Panc1 (cell line): ENCODE measurements at regions not wholly inside any gene's neighbourhood (a gene's known extent, or its start where the extent isn't known, plus 50 kb on each side); places are given as distances from the start of the nearest gene placed in this dataset.

Experiments
- ATAC-seq: fragments of 200-7000 bp; cut with Tn5 transposase; 2 replicates; pipeline ENCODE4 v1.9.1; 2020; ENCODE audit warnings: mild to moderate bottlenecking, moderate library complexity
- BruUV-seq: library from RNA; stranded (reverse); fragments of 400-500 nt; replicated peaks from 2 replicates; lab custom pipeline; 2021; lab: Mats Ljungman, UMichigan
- CTCF ChIA-PET: fragments of 300-600 bp; sonication (Branson Sonifier 250); formaldehyde crosslinking; loops from one replicate; lab custom pipeline; 2022; ENCODE audit warnings: antibody characterized with exemption; lab: Charles Lee
- POLR2A ChIA-PET: fragments of 300-600 bp; sonication (Branson Sonifier 250); formaldehyde crosslinking; loops from one replicate; lab custom pipeline; 2022; ENCODE audit warnings: antibody characterized with exemption; lab: Charles Lee
- DNase-seq: peaks from one replicate; pipeline ENCODE4 v3.0.0-alpha.2; 2010; ENCODE audit warnings: low read depth, low spot score
- H3K27ac ChIP-seq: 2 replicates; pipeline ENCODE4 v1.5.1; 2011; ENCODE audit warnings: mild to moderate bottlenecking, low read length, inconsistent platforms
- H3K27me3 ChIP-seq: fragments of 200-500 bp; sonication (Bioruptor generic); 2 replicates; pipeline ENCODE4 v1.6.0; 2014; ENCODE audit warnings: low read length, inconsistent platforms; ENCODE audit not compliant: control insufficient read depth, insufficient read depth
- H3K36me3 ChIP-seq: fragments of 200-500 bp; sonication (Bioruptor generic); 2 replicates; pipeline ENCODE4 v1.5.1; 2014; ENCODE audit warnings: inconsistent platforms, mild to moderate bottlenecking, low read length, moderate library complexity; ENCODE audit not compliant: control insufficient read depth, insufficient read depth
- H3K4me1 ChIP-seq: 2 replicates; pipeline ENCODE4 v1.5.1; 2011; ENCODE audit warnings: inconsistent platforms, mild to moderate bottlenecking, low read length, moderate library complexity; ENCODE audit not compliant: control insufficient read depth, insufficient read depth
- H3K4me3 ChIP-seq, 2 experiments: 2 replicates each; pipeline ENCODE4 v1.5.1; 2011 to 2012; ENCODE audit warnings: low read depth in 2 of 2, low read length in 2 of 2, mild to moderate bottlenecking in 2 of 2, inconsistent platforms in 1 of 2, moderate library complexity in 1 of 2
- H3K9me3 ChIP-seq: fragments of 200-500 bp; sonication (Bioruptor generic); 2 replicates; pipeline ENCODE4 v1.5.1; 2014; ENCODE audit warnings: low read depth, mild to moderate bottlenecking, inconsistent platforms, low read length, moderate library complexity; ENCODE audit not compliant: control insufficient read depth, insufficient read depth
- CTCF ChIP-seq: fragments of 450-650 bp; IDR thresholded peaks from 2 replicates; pipeline ENCODE4 v1.5.1; 2017; ENCODE audit warnings: mild to moderate bottlenecking
- POLR2AphosphoS5 ChIP-seq: IDR thresholded peaks from 2 replicates; pipeline ENCODE4 v1.6.1; 2012; ENCODE audit warnings: mild to moderate bottlenecking, low read depth, low read length, moderate library complexity
- REST ChIP-seq, 2 experiments: IDR thresholded peaks; 2 replicates each; pipeline ENCODE4 v1.6.1; 2011 to 2012; ENCODE audit warnings: low read depth in 2 of 2, control low read depth in 1 of 2, low read length in 1 of 2, mild to moderate bottlenecking in 1 of 2, moderate library complexity in 1 of 2; ENCODE audit not compliant: insufficient read depth in 1 of 2
- SIN3A ChIP-seq: IDR thresholded peaks from 2 replicates; pipeline ENCODE4 v1.6.1; 2012; ENCODE audit warnings: low read depth, mild to moderate bottlenecking, low read length, moderate library complexity, borderline replicate concordance; ENCODE audit not compliant: insufficient read depth
- TCF7L2 ChIP-seq: IDR thresholded peaks from 2 replicates; pipeline ENCODE4 v1.6.1; 2011; ENCODE audit warnings: mild to moderate bottlenecking, low read depth, low read length, inconsistent platforms
- in situ Hi-C: cut with HindIII; loops from 2 replicates; pipeline ENCODE4 v1.10.0; 2016; ENCODE audit warnings: low sequenced_read_pairs, low pct_unique_long_range_greater_than_20kb
- intact Hi-C: fragments of 100-400 bp; cut with micrococcal nuclease; formaldehyde crosslinking; loops from one replicate; pipeline ENCODE4 v1.10.0; 2022; ENCODE audit not compliant: unreplicated experiment

- ATAC-seq (no peak), DNase-seq (no peak)
- Histone ChIP-seq H3K4me1 (no peaks in the 10 kb centered on the region), H3K9me3 (no peaks in the 10 kb centered on the region), H3K4me3 (no peak overlapping the region), H3K36me3 (no peaks in the 10 kb centered on the region), H3K27me3 (no peaks in the 10 kb centered on the region), H3K27ac (no peak overlapping the region)
- in situ Hi-C loops: no loop called here
- CTCF ChIA-PET: no interaction called here
- TF ChIP-seq CTCF: no peak
- TF ChIP-seq TCF7L2: no peak
- TF ChIP-seq POLR2AphosphoS5: no peak
- TF ChIP-seq SIN3A: no peak
- TF ChIP-seq REST (IDR thresholded peaks at IDR 0.05; ENCODE audit: insufficient read depth in 1 of 2, low read depth in 2 of 2, low read length in 1 of 2): no peak
- intact Hi-C loops: no loop called here
- no TSS peak for BruUV-seq
- POLR2A ChIA-PET: interaction anchor here (0.6 kb wide), 1 partner anchor 393 kb away, joined by 4 read pairs; no protein-coding TSS in a partner anchor
Observed at GRCh38 chr7:119515214-119515613, 757.8 kb upstream of the KCND2 start.

GRCh38 chr7:119515962-119516361 is 757.0 kb upstream of the KCND2 start:
- H3K27me3 ChIP-seq: no peaks in the 10 kb centered on the region
- no peak for ATAC-seq
- POLR2A ChIA-PET: interaction anchor here (0.6 kb wide), 1 partner anchor 394 kb away, joined by 4 read pairs; no protein-coding TSS in a partner anchor

More at GRCh38 chr7:119515962-119516361, 757.0 kb upstream of the KCND2 start:
- Histone ChIP-seq H3K4me3 (no peak overlapping the region), H3K36me3 (no peaks in the 10 kb centered on the region), H3K27ac (no peak overlapping the region), H3K9me3 (no peaks in the 10 kb centered on the region), H3K4me1 (no peaks in the 10 kb centered on the region)
- BruUV-seq: no TSS peak
- no peak for TF ChIP-seq REST (IDR thresholded peaks at IDR 0.05; ENCODE audit: insufficient read depth in 1 of 2, low read depth in 2 of 2, low read length in 1 of 2)
- no peak for TF ChIP-seq TCF7L2
- TF ChIP-seq POLR2AphosphoS5: no peak
- TF ChIP-seq SIN3A: no peak
- no peak for TF ChIP-seq CTCF
- DNase-seq: no peak
- intact Hi-C loops (no loop called here), in situ Hi-C loops (no loop called here)
- CTCF ChIA-PET: no interaction called here
